Stimulated activated CD8-positive, alpha-beta memory T cell treated with anti-CD3 and anti-CD28 coated beads, Interleukin-7, amount 100 ng/mL, for 24 hours (primary cell): ENCODE measurements at regions not wholly inside any gene's neighbourhood (a gene's known extent, or its start where the extent isn't known, plus 50 kb on each side); places are given as distances from the start of the nearest gene placed in this dataset.

Source experiments
- DNase-seq: peaks from one replicate; pipeline ENCODE4 v3.0.0-alpha.2; 2020; ENCODE audit warnings: low read depth

DNA sequence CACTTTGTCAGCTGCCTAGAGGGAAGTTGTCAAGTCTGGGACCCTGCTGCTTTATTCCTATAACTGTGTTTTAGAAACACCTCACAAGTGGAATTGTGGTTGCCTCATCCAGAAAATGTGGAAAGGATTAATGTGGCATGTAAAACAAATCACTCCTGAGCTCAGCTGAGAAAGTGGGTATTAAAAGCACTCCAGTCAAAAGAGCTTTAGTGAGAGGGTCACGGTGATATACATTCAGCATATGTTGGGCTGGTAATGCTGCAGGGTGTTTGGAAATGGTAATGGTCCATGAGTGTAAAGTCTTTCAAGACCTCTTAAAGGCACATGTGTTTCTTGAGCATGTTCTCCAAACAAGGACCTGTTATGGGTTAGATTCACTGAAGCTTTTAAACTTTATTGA, 318.2 kb upstream of the MEOX2 start:
- no peak for DNase-seq

DNA sequence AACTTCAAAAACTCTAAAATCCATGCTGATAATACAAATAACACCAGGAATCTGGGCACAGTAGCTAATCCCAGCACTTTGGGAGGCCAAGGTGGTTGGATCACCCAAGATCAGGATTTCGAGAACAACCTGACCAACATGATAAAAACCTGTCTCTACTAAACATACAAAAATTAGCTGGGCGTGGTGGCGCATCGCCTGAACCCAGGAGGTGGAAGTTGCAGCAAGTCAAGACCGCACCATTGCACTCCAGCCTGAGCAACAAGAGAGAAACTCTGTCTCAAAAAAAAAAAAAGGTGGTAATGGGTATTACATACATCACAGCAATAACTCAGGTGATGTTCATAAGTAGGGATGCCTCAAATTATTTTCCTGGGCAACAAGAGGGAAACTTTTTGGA, 315.0 kb upstream of the MEOX2 start:
- no peak for DNase-seq

DNA sequence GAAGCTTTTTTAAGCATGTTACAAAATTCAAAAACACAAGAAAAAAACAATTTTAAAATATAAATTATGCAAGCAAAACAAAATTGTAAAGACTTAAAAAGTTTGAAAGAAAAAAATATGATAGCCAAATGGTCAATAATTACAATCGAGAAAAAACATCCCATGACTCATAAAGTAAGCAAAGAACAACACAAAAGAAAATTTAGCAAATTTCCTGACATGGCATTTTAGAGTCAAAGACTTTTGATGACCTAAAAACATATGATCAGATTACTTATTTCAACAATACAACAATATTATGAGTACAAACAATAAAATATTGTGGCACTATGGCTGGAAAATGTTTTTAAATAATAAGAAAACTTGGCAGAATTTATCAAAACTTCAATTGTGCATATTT, 312.1 kb upstream of the MEOX2 start:
- DNase-seq = no peak

DNA sequence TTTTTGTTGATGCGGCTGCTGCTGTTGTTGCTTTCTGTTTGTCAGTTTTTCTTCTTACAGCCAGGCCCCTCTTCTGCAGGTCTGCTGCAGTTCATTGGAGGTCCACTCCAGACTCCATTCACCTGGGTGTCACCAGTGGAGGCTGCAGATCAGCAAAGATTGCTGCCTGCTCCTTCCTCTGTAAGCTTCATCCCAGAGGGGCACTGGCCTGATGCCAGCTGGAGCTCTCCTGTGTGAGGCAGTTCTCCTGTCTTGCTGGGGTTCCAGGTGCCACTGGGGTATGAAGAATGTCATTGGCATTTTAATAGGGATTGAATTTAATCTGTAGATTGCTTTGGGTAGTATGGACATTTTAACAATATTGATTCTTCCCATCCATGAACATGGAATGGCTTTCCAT, 308.5 kb upstream of the MEOX2 start:
- no peak for DNase-seq

DNA sequence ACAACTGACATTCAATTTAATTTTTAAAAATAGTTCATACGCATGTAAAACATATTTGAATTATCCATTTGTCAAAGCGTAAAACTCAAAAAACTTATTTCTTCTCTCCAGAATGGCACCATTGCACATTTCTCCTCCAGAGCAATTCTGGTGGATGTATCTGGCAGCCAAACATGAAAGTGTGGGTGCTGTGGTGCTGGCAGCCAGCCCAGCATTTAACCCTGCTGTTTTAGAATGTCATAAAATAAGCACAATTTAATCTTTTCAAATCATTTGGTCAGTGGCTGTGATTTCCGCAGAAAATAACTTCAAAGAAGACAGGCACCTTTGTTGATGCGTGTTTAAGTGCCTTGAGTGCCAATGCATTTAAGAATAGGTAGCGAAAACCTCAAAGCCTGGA, 302.7 kb upstream of the MEOX2 start:
- DNase-seq = no peak

DNA sequence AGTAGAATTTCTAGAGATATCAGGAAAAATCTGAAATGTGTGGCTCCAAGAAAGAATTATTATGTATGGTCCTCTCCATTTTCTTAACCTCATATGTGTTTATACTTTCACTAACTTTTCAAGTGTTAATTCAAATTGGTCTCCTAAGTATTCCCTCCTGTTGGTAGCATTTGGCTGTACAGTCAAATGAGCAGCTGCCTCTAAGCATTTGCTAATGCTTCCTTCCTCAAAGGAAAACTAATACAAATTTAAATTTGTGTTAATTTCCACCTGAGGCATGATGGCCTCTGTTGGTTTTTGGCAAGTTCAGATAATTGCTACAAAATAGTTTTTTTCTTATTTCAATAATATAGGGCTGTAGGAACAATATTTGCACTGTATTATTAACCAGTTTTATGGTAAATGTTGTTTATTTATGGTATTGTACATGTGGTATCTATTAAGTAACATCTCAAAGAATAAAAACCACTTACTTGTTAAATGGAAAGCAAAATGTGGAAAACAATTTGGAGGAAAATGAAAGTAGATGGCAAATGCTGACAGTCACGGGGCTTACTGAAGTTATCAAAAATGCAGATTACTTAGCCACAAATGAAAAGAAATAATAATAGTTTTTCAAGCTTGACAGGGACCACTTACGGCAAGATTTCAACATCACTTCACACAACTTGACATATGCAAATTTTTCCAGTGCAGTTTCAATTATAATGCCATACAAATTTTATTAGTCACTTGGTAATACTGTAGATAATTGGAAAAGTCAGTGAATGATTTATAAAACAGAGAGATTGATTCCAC, 299.3 kb upstream of the MEOX2 start:
- DNase-seq = no peak

DNA sequence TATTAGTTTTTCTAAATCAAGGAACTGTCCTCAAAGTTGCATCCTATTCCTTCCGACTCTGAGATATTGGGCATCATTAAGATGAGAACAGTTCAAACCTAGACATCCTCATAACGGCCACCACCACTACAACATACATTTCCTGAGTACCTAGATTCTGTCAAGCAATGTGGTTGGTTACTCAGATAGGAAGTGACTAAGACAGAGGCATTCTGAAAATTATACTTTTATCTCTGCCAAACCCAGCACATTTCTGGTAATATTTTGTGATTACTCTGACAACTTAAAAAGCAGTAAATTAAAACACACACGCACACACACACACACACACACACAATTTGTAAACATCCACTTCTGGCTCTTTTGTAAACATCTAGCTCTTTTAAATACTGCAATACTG, 291.2 kb upstream of the MEOX2 start:
- DNase-seq = no peak

DNA sequence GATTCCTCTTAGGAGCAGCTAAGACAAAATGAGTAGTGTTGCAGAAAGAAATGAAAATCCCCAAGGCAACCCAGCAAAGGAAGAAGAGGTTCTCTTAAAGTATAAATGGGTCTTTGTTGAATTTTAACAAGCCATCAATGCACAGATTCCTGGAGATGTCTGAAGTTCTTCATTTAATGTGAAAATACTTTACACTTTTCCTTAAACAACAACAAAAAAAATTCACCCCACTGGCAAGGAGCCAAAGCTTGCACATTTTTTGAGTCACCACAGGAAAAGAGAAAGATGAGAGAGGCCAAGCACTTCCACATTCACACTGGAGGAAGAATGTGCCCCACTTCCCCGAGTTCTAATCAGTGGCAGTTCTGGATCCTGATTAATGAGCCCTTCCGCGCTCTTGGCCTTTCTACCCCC, 286.4 kb upstream of the MEOX2 start:
- no peak for DNase-seq

DNA sequence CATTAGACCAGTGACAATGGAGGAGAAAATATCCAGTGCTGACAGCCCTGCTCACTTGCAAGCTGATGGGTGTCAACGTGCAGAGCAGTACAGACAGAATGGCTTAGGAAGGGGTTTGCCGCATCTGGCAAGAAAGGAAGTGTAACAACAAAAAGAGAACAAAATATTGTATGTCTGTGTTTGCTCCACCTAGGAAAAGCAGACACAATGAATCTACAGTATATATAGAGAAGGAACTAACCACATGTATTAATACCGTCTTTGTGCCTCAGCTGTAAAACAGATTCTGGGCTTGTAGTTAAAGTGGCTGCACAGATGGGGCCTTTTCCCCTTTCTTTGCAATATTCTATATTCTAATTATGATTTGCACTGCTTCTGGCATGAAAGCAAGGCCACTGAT, 281.1 kb upstream of the MEOX2 start:
- no peak for DNase-seq

DNA sequence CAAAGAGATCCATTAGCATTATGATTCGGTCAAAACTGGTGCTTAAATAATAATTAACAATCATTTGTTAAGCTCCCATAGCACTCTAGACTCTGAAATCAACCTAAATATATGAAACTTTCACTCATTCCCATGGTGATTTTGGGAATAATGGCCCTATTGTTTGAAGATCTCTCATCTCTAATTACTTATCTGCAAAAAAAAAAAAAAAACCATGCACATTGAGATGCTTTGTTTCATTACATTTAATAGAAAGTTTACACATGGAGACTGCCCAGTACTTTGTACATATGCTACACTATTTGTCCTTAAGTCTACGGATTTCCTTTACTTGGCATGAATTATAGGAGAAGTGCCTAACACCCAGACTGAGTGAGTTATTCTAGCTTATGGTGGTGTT, 280.6 kb upstream of the MEOX2 start:
- no peak for DNase-seq

DNA sequence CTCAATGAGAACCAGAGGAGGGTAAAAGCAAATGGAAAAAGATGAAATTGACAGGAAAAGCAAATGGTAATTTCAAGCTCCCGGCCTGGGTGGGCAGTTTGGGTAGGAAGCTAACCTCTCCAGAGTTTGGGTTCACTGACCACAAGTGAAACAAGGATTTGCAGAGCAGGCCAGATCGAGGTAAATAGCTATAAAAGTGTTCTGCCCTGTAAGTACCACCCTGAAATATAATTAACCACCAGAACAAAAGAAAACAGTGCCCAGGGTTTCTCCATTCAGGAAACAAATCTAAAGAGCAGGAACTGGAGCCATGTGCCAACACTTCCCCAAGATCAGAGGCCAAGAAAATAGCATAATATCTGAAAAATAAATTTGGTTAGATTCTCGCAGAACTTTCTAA, 276.7 kb upstream of the MEOX2 start:
- no peak for DNase-seq

DNA sequence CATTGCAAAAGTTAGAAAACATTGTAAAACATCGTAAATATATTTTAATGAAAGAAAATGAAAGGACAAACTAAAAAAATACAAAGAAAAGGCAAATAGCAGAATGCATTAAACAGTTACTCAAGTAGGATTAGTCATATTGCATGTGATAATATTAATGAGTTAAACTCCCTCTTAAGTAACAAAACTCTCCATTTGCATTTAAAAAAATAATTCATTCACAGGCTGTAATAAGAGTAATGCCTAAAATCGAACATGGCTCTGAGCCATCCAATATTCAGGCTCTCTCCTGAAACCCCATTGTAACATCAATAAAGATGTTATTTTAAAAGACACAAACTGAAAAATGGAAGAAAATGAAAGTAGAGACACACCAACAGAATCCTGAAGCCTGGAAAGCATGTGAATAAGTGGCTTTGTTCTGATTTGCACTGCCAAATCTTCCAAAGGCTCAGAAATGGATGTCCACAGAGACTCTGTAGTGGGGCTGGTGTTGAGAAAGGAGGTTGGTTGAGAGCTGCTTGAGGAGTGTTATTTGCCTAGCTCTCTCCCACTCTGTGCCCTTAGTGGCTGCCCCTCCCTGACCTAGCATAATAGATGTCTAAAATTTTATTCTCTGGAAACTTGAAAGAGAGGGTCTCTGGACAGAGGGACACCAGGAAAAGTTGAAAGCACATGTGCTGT, 268.3 kb upstream of the MEOX2 start:
- DNase-seq = no peak

DNA sequence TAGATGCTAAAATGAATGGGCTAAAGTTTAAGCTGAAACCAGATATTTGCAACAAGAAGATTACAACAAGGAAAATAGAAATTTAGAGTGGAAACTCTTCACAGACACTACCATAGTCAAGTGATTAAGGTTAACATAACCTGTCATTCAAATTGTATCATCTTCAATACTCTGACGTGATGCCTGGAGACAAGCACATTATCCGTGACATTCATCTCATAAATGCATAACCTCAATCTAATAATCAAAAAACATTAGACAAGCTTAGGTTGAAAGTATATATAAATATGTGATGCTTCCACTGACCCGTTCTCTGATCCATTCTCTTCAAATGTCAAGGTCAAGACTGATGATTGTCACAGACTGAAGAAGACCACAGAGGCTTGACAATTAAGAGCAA, 263.8 kb upstream of the MEOX2 start:
- no peak for DNase-seq

DNA sequence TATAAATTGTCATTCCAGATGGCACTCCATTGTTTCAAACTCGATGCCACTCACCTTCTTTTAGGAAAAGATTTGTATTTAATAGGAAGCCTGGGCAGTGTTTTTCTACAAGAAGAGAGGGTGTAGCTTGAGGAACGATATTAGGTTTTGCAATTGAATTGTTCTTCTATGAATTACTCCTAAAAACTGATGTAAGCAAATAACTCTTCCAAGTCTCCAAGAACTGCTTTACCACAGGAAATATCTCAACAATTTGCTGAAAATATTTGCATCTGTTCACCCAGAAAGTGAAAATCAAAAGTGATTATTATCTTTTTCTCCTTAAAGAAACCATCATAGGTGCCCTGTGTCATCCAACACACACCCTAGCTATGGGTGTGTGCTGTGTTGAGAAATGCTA, 261.3 kb upstream of the MEOX2 start:
- no peak for DNase-seq

DNA sequence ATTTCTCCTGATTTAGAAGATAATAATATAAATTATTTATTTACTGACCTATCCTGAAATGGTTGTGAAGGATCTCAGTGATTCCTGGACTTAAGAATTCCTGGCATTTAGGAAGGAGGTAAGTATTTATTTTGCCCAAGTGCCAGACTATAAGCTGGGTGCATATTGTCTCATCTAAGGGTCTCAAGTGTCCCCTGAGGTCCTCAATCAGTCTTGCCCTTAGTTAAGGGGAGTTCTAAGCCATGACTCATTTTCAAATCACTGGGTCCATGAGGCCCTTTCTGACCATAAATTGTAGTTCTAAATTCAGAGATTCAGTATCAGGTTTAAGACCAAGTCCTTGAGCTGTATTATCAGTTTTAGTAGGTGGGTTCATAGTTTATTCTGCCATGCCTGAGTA, 251.6 kb upstream of the MEOX2 start:
- DNase-seq = no peak

DNA sequence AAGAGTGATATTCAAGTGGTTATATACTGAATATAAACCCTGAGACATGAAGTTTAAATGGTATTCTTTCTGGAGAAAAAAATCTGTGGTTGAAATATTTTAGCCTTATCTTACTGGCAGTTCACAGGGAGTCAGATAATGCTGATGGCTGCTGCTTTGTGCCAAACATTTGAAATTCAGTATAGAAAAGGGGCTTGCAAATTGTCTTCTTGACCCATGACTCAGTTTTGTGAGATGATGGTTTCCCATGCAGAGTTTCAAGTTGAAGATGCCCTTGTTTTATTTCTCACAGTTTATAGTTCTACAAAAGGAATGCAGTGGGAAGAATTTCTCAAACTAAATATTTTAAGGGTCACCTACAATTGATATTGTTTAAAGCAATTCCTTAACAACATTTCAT, 251.1 kb upstream of the MEOX2 start:
- DNase-seq = no peak

DNA sequence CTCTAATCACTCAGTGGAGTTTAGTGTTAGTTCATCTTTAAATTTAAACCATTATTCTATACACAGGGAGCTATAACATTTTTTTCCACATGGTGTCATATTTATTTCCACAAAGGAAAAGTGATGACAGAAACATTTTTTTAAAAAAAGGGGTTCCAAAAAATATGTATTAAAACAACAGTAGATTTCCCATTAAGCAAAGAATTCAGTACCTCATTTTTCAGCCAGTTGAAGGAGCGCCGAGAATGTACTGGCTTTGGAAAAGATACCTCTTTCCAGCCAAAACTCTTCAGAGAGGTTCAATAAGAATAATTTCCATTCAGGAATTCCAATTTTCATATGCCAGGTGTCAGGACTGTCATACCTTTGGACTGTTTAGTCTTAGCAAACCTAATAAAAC, 250.5 kb upstream of the MEOX2 start:
- DNase-seq = no peak

DNA sequence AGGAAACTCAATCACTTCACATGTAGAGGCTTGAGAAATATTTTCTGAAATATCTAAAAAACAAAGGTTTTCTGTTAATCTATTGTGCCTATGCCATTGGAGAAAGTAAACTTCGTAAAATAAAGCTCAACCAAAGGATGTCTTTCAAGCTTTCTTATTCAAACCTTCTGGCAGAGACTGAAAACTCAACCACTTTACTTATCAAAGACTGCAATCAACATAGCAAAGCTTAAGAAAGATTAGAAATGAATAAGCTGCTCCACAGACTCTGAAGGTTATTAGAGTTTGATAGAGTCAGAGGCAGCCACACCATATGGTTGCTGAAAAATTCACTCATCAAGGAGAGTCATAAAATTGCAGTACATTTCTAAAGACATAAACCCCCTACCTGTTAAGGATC, 245.8 kb upstream of the MEOX2 start:
- no peak for DNase-seq

DNA sequence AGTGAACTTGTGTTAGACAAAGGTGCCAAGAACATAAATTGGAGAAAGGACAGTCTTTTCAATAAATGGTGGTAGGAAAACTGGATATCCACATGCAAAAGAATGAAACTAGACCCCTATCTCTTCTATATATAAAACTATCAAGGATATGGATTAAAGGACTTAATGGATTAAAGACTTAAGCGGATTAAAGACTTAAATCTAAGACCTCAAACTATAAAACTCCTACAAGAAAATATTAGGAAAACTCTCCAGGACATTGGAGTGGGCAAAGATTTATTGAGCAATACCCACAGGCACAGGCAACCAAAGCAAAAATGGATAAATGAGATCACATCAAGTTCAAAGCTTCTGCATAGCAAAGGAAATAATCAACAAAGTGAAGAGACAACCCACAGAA, 242.9 kb upstream of the MEOX2 start:
- no peak for DNase-seq

DNA sequence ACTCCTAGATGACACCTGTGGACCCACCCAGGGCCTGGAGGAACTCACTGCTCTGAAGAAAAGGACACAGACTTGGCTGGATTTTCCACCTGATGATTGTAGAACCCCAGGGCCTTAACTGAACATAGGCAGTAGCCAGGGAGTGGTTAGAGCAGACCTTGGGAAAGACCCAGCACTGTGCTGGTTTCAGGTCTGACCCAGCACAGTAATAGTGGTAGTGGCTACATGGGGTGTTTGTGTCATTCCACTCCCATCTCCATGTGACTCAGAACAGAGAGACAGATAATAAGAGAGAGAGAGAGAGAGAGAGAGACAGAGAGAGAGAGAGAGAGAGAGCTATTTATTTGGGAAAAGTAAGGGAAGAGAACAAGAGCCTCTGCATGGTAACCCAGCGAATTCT, 239.1 kb upstream of the MEOX2 start:
- no peak for DNase-seq

DNA sequence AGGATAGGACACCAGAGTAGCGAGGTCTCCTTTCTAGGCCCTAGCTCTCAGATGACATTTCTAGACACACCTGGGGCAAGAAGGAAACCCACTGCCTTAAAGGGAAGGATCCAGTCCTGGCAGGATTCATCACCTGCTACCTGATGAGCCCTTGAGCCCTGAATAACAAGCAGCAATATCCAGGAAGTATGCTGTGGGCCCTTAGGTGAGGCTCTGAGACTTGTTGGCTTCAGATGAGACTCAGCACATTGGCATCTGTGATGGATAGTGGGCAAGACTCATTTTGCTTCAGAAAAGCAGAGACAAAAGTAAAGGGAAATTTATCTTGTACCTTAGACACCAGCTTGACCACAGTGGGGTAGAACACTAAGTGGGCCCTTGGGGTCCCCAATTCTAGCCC, 238.4 kb upstream of the MEOX2 start:
- no peak for DNase-seq

DNA sequence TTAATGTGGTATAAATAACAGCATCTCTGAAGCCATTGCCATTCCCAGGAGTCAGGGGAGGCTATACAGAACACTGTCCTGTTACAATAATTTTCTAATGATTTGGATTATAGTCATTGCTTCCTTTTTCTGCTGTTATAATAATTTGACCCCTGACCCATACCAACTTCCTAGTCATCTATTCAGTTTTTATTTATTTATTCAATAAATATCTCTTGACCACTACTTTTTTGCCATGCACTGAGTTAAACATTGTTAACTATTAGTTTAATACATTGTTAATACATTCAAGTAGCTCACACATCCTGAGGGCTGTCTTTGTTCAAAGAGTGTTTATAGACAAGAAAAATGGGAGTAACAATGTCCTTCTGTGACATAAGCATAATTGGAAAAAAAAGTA, 235.5 kb upstream of the MEOX2 start:
- DNase-seq = no peak

DNA sequence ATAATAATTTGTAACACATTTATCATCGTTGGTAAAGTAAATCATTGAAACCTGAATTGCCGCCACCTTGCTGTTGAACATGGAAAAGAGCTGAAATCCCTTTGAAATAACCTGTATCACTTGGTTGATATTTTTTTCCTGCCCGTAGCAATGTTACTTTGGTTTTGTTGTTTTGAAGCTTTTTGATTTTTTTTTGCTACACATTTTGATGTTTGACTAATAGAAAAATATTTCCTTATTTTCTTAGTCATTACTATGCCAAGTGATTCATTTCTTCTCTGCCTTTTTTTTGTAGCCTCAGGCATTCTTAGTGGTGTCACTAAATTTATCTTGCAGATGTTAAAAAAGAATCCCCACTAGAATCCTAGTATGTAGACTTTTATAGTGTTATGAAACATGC, 235.1 kb upstream of the MEOX2 start:
- no peak for DNase-seq

DNA sequence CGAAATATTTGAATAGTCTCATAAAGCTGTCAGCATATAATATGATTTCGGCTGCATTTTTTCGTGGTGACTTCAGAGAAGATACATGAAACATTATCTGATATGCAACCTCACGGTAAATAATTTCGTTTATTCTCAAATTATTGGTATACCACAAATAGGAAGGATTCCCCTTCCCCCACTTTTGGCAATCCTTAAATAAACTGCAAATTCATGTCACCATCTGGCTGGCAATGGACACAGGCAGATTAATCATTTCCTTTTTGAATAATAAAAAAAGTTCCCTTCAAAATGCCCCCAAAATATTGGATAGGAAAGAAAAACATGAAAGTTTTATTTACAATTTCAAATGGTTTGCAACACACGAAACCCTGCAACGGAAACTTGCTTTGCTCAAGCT, 234.5 kb upstream of the MEOX2 start:
- DNase-seq = no peak
